GM18498 (cell line): ENCODE measurements at regions not wholly inside any gene's neighbourhood (a gene's known extent, or its start where the extent isn't known, plus 50 kb on each side); places are given as distances from the start of the nearest gene placed in this dataset.

Experiments
- ATAC-seq: cut with Tn5 transposase; IDR thresholded peaks from one replicate; pipeline ENCODE4 v1.9.1; 2021; ENCODE audit warnings: mild to moderate bottlenecking, moderate library complexity; ENCODE audit not compliant: unreplicated experiment

DNA sequence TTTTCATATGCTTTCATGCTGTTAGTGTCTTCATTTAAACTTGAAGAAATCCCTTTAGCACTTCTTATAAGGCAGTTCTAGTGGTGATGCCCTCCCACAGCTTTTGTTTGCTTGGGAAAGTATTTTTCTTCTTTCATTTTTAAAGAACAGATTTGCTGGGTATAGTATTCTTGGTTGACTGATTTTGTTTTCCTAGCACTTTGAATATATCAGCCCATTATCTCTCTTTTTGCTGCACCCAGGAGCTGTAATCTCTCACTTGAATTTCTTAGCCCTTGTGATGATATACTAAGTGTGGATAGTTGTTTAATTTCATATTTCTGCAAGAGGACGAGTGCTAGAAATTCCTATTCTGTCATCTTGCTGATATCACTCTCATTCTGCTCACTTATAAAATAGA, 283.7 kb downstream of the GPAT3 start:
- ATAC-seq = no peak

DNA sequence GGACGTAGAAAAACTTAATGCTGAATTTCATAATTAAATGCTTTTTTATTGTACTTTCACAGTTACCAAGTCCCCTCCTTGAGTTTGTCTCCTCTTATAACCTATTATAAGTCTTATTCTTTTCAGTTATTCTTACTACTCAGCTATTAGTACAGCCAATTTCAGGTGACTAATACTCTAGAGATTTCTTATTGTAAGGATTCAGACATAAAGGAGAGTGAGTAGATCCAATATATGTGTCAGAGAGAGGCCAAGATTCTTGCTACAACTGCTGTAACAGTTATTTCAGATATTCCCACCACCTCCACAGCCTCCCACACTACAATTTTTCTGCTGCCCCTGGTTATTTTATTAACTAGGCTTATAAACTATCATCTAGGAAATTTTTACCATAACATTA, 274.5 kb downstream of the GPAT3 start:
- no peak for ATAC-seq

DNA sequence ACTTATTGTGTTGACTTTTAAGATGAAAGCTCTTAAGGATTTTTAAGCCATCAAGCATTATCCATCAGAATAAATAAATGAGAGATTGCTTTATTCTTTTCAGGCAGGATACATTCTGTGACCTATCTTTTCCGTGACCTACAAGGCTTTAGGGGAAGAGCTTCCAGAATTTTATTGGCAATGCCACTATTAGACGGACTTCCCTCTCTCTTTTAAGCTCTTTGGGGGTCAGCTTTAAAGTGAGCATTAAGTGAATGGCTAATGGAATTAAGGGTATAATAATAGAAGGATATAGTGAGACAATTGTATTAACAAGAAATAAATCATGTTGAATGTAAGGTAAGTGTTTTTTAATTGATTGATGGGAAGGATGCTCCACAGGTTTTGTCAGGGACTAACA, 273.7 kb downstream of the GPAT3 start:
- no peak for ATAC-seq

DNA sequence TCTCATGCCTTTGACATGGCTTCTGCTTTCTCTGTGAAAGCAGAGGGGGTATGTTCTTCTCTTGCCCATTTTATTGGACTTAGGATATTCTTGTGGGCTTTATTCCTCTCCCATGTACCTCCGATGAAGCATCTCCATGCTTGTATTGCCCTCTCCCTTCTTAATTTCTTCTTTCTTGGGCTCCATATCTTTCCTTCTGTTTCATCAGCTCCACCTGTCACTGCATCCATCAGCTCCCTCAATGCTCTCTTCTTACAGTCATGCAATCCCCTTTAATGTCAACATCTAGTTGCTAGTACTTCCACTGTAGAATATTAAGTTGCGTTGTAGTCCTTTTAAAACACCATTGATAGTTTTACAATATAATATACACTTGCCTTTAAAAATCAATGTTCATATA, 257.6 kb downstream of the GPAT3 start:
- no peak for ATAC-seq

DNA sequence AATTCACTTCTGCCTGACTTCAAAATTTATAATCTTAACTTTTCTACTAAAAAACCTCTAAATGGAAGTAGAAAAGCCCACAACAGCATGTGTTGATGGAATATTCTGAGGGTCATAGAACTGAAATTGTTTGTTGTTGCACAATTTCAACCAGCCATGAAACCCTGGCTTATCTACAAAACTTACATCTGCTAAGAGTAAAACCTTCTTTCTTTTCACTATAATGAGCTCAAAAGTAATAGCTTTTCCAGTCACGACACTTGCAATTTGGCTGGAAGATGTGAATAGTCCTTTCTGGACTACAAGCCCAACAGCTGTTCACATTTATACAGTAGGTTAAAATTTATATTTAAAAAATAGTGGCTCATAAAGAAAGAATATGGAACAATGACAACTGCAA, 250.0 kb downstream of the GPAT3 start:
- no peak for ATAC-seq

DNA sequence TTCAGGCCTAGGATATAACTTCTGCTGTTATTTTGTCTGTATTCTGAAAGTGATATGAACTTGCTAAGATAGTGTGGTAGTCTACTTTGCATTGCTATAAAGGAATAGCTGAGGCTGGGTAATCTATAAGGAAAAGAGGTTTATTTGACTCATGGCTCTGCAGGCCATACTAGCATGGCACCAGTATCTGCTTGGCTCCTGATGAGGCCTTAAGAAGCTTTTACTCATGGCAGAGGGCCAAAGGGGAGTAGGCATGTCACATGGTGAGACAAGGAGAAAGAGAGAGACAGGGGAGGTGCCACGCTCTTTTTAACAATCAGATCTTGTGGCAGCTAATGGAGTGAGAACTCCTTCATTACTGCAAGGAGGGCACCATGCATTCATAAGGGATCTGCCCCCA, 247.3 kb downstream of the GPAT3 start:
- no peak for ATAC-seq

DNA sequence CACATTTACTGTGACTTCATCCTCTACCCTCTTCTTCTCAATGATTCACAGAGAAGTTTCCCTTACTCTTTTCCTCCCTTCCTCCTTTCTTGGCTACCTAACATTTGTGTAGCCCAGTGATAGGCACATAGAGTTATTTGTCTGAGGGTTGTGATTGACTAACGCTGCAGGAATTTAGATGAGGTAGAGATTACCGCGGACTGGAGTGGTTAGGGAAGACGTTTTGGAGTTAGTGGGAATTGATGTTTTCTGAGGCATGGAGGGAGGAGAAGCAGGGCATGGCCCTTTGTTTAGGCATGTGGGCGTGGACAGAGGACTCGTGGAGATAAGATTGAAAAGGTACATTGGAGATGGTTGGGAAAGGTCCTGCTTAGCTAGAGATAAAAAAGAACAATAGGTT, 246.7 kb downstream of the GPAT3 start:
- no peak for ATAC-seq

DNA sequence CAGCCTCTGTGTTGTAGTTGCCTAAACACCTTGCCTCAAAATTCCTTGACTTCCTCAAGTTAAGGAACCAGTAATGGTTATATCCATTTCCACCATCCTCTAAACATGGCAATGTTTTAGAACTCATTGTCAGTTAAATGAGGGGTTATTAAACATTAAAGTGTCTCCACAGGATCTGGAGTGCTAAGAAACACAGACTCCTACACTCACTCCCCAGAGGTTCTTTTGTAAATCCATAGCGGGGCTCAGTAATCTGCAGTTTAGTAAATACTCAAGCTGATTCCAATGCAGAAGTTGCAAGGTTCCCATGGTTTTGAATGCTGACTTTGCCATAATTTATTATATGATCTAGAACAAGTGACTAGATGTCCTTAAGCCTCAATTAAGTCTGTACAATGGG, 245.5 kb downstream of the GPAT3 start:
- no peak for ATAC-seq

DNA sequence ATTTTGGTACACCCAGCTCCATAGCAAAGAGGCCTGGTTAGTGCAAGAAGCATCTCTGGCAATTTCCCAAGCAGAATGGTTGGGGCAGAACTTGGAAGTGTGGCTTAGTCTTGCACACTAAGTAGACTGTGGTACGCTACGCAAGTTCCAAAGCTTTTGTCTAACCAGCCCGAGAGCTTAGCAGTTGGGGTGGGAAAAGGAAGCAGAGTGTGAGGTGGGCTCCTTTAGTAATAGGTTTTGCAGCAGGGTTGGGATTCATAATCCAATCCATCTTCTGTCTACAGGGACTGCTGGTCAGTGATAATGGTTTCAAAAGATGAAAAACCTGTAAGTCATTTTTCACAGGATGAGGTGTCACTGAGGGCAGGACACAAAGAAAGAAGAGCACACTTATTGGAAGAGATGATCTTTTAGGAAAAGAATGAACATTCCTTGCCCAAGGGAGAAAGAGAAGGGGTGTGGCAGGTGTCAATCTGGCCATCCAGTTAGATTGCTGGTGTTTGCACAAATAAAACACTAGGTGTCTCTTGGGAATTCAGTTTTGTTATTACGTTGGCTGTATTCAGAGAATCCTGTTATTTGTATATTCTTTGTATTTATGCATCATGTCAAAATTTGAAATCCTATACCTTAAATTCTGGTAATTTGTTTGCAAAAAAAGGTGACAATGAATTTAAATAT, 244.3 kb downstream of the GPAT3 start:
- no peak for ATAC-seq

DNA sequence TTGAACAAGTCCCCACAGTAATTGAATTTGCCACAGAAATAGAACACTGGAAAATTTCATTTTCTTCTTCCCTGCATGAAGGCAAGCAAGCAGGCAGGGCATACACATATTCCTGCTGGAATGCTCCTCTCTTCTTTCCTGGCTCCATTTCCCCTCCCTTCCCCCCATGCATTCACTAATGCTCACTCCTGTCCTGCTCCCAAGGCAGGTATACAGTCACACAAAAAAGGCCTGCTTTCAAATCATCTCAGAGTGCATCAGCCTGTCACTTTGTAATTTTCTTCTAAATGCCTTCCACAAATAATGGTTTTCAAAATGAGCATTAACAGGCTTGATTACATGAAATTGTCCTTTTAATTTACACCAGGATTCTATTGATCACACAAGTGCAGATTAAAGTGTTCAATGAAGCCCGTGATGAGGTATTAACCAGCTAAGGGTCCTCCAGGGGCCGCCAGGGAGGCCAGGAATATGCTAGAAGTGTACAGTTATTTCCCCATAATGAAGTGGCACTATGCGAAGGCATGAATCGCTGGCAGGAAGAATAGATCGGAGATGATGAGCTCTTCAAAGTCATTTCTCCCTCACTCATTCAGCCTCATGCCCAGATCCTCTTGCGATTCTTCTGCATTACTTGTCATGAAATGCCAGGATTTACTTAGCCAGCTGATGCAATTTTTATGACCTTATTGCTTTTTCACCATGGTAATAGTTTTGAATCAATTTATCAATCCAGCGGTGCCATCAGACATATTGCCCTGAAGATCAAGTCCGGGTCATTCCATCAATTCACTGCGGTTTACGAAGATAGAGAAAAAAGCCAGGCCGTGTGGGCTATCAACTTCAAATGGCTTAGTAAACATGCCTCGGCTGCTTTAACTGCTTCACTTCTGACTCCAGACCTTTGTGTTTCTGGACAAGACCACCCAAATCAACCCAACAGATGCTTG, 243.5 kb downstream of the GPAT3 start:
- ATAC-seq = no peak

DNA sequence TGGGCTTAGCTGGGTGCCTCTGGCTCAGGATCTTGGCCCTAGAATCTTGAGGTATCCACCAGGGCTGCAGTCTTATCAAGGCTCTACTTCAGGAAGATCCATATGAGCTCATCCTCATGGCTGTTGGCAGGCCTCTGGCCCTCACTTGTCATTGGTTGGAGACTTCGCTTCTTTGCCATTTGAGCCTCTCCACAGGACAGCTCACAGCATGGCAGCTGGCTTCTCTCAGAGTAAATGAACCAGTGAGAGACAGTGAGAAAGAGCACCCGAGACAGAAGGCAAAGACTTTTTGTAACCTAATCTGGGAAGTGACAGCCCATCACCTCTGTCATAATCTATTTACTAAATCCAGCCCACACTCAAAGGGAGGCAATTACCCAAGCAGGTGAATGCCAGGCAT, 236.8 kb downstream of the GPAT3 start:
- ATAC-seq = no peak

DNA sequence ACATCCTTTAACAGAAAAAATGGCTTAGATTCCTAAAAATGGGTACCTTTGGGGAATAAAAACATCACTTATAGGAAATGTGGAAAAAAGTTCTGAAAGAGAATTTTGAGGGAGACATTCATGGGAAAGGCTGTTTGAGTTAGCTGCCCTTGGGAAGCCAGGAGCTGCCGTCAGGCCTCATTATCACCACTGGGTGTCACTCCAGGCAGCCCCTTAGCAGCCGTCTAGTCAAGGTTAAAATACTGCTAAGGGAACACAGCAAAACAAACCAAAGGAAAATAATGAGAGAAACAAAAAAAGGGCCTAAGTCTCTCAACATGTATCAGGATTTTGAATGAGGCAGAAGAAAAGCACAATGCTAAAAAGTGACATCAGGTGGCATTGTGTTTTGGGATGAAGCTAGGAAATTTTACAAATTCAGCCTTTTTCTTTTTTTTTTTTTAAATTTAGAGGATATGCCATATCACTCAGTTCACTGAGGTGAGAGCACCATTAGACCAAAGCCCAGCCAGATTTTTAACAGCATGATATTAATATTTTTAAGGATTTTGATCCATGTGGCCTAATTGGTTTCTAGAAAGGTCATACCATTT, 235.3 kb downstream of the GPAT3 start:
- ATAC-seq = no peak

DNA sequence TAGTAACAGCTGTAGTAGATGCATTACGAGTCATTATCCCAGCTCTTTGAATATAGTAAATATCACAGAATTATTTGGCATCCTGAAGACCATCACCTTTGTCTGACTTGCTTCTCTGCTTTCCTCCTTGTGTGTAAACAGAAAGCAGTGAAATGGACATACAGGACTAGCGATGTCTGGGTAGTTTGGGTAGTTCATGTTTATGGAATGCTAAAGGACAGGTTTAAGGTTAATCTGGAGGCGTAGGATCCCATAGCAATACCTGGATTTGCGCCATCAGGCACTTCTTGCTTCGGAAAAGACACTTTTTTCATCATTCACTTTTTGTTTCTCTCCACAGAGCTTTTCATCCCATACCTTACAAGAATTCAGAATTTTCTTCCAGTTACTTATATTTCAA, 232.2 kb downstream of the GPAT3 start:
- no peak for ATAC-seq

DNA sequence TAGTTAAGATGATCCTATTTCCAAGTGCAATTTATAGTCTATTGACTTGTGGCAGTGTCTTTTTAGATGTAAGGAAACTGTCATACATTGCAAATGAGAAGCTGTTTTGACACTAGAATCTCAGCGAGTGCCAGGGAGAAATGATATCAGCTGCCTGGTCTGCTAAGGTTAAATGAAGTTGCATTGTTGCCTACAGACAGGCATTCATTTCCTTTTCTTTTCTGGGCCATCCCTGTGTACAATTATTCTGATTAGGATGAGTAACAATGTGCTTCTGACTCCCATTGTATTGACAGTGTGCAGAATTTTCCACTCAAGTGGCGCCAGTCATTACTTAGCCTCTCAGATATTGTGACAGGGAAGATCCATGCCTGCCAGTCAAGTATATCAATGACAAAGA, 231.2 kb downstream of the GPAT3 start:
- no peak for ATAC-seq

DNA sequence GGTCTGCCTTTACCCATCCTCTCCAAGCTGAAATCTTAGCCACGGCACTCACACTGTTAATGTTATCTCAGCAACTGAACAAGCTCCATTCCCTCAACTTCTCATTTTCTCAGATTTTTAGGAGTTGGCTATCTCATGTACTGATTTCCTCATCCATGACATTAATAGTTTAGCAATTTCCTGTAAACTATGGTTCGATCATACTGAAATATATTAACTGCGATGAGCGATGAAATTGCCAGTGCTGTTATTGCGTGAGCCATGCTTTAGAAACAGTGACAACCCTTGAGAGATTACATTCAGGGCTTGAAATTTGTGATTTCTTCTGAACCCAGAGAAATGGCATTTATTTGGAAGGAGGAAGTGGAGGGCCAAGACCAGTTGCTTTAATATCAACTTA, 223.7 kb downstream of the GPAT3 start:
- no peak for ATAC-seq

DNA sequence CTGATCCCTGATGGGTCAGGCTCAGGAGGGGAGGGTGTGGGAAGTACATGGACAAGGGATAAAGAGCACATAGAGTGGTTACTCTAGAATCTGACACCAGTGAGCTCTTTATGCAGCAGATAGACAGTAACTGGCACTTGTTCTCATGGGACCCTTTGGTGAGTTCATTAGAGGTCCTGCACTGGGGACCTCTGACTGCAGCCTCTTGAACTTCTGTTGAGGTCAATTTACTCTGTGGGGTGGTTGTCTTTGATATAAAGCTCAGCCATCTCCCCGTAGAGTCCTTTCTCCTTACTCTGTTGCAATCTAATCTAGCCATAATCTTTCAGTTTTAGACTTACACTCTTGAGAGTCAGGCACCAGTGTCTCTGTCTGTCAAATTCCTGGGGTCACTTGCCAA, 222.4 kb downstream of the GPAT3 start:
- ATAC-seq = no peak

DNA sequence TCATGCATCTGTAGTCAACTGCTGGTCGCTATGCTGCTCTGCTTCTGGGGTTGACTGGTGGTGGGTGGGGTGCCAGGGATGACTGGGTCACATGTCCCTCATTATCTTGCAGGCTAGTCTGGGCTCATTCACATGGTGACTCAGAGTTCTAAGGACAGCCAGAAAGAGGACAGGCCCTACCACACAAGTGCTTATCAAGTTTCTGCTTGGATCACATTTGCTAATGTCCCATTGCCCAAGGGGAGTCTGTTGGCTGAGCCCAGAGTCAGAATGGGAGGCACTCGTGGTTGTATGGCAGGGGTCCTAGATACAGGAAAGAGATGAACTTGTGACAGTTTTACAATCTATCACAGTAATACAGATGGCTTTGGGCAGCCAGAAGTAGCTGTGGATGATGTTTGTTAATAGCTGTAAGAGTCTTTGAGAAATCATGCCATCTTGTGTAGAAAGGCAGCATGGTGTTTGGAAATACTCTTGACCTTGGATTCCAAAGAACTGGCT, 221.3 kb downstream of the GPAT3 start:
- ATAC-seq = no peak

DNA sequence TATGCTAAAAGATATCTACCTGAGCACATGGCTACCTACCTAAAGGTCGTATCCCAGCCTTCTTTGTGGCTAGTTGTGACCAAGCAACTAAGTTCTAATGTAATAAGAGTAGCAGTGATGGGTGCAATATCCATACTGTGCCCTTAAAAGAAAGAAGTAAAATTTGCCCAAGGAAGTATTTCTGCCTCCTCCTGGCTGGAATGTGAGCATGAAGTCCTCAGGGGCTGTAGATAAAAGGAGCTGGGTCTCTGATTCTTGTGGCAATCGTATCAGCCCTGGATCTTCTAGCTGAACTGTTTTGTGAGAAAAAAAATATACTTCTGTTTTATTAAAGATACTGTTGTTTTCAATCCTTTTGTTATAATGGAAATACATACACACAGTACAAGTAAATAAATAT, 217.4 kb downstream of the GPAT3 start:
- ATAC-seq = no peak

DNA sequence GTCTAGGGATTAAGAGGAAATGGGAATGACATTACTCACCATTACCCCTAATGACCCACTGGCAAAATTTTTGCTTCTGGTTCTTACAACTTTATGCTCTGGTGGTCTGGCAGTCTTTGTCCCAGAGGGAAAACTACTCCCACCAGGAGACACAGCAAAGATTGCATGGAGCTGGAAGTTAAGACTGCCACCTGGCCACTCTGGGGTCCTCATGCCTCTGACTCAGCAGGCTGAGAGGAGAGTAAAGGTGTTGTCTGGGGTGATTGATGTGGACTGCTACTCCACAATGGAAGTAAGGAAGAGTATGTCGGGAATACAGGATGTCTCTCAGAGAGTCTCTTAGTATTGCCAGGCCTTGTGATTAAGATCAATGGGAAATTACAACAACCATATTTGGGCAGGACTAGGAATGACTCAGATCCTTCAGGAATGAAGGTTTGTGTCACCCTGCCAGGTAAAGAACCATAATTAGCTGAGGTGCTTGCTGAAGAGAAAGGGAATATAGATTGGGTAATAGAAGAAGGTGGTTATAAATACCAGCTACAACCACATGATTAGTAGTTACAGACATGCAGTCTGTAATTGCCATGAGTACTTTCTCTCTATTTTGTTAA, 215.5 kb downstream of the GPAT3 start:
- no peak for ATAC-seq

DNA sequence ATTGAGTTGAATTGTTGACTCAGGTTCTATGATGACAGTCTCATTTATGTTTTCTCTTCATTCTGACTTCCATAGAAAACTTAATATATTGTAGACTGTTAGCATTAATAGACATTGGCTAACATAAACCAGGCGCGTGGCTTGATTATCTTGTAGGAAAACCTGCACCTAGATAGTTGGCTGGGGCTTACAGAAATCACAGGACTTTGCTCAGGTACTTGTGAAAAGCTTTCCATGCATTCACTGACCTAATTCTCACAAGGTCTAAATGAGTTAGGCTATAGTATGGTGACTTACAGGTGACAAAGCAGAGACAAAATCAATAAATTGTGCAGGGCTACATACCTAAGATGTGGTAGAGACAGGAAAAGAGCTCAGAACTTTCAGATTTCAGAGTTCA, 212.8 kb downstream of the GPAT3 start:
- ATAC-seq = no peak

DNA sequence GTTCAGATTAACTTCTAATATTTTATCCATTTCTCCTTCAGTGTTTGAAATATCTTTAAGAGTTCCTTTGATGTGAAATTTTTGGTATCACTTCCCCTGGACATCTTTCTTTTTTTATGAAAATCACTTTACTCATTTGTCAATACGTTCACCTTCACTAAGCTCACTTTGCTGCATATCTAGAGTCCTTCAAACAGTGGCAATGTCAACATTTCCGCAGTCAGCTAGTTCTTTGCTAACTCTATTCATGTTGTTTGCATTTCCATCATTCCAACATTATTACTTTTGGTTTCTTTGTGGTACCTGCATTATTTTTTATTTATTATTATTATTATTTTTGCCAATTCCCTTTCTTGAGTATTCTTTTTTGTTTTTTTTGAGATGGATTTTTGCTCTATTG, 203.0 kb downstream of the GPAT3 start:
- no peak for ATAC-seq
